Lower leg skin (tissue), 3 donors: ENCODE measurements at regions not wholly inside any gene's neighbourhood (a gene's known extent, or its start where the extent isn't known, plus 50 kb on each side); places are given as distances from the start of the nearest gene placed in this dataset.

Experiments
- POLR2A ChIP-seq, 2 donors: fragments of 450-650 bp; IDR thresholded peaks; one replicate each; pipeline ENCODE4 v1.6.1; 2016 to 2017; ENCODE audit warnings: antibody characterized with exemption in 2 of 2, mild to moderate bottlenecking in 1 of 2, moderate library complexity in 1 of 2
- TF ChIP-seq, protein P1 (sequence below), 3 donors: fragments of 450-650 bp; IDR thresholded peaks; one replicate each; pipeline ENCODE4 v1.5.1; 2016; ENCODE audit warnings: antibody characterized with exemption in 3 of 3, mild to moderate bottlenecking in 3 of 3, moderate library complexity in 2 of 3

DNA sequence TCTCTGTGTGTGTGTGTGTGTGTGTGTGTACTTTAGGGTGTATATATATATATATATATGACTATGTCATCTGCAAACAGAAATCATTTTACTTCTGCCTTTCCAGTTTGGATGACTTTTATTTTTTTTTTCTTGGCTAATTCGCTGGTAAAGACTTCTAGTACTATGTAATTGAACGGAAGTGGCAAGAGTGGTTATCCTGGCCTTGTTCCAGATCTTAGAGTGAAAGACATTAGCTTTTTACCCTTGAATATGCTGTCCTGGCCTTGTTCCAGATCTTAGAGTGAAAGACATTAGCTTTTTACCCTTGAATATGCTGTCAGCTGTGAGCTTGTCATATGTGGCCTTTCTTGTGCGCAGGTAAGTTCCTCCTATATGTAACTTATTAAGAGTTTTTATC lies 72.7 kb upstream of the MYOCD start:
- TF ChIP-seq, protein P1, sequence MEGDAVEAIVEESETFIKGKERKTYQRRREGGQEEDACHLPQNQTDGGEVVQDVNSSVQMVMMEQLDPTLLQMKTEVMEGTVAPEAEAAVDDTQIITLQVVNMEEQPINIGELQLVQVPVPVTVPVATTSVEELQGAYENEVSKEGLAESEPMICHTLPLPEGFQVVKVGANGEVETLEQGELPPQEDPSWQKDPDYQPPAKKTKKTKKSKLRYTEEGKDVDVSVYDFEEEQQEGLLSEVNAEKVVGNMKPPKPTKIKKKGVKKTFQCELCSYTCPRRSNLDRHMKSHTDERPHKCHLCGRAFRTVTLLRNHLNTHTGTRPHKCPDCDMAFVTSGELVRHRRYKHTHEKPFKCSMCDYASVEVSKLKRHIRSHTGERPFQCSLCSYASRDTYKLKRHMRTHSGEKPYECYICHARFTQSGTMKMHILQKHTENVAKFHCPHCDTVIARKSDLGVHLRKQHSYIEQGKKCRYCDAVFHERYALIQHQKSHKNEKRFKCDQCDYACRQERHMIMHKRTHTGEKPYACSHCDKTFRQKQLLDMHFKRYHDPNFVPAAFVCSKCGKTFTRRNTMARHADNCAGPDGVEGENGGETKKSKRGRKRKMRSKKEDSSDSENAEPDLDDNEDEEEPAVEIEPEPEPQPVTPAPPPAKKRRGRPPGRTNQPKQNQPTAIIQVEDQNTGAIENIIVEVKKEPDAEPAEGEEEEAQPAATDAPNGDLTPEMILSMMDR (IDR thresholded peaks at IDR 0.05), result no peak
- no peak for TF ChIP-seq POLR2A (IDR thresholded peaks at IDR 0.05)
